HCT116 (cell line): ENCODE measurements at regions not wholly inside any gene's neighbourhood (a gene's known extent, or its start where the extent isn't known, plus 50 kb on each side); places are given as distances from the start of the nearest gene placed in this dataset.

Experiments
- ATAC-seq: fragments of 200-7000 bp; cut with Tn5 transposase; 2 replicates; pipeline ENCODE4 v1.9.1; 2020; ENCODE audit warnings: mild to moderate bottlenecking, moderate library complexity
- BruUV-seq: library from RNA; stranded (reverse); fragments of 400-500 nt; replicated peaks from 2 replicates; lab custom pipeline; 2021; lab: Mats Ljungman, UMichigan
- CTCF ChIA-PET: fragments of 300-600 bp; sonication (Branson Sonifier 250); formaldehyde crosslinking; loops from one replicate; lab custom pipeline; 2021; ENCODE audit warnings: antibody characterized with exemption; lab: Charles Lee
- POLR2A ChIA-PET: fragments of 300-600, 350-600 bp; sonication (Branson Sonifier 250); formaldehyde crosslinking; loops from one replicate; lab custom pipeline; 2021; ENCODE audit warnings: antibody characterized with exemption; lab: Charles Lee
- RAD21 ChIA-PET, 2 experiments: fragments of 300-600 bp; sonication (Branson Sonifier 250); formaldehyde crosslinking; loops; one replicate each; lab custom pipeline; 2023; ENCODE audit warnings: low total read pairs in 2 of 2; ENCODE audit not compliant: uncharacterized antibody in 2 of 2, unreplicated experiment in 2 of 2, low non-redundant PET in 1 of 2; lab: Charles Lee
- DNase-seq: peaks from one replicate; pipeline ENCODE4 v3.0.0-alpha.2; 2010; ENCODE audit warnings: low read depth, low spot score
- H2AFZ ChIP-seq: fragments of 200-600 bp; shearing (Covaris generic), sonication (generic); 2 replicates; pipeline ENCODE4 v1.6.1; 2017; ENCODE audit warnings: low read depth, mixed run types, mixed read lengths, antibody characterized with exemption, low read length; ENCODE audit not compliant: poor library complexity, severe bottlenecking
- H3K27ac ChIP-seq: 2 replicates; pipeline ENCODE4 v1.5.1; 2012; ENCODE audit warnings: low read depth, low read length
- H3K27me3 ChIP-seq: fragments of 200-600 bp; sonication (generic); 2 replicates; pipeline ENCODE4 v1.6.1; 2016; ENCODE audit warnings: mixed run types, low read length, mixed read lengths; ENCODE audit not compliant: insufficient read depth
- H3K36me3 ChIP-seq, 2 experiments: fragments of 200-500 bp in 1 of 2; fragments of 200-600 bp in 1 of 2; sonication (Bioruptor generic) in 1 of 2; sonication (generic) in 1 of 2; 2 replicates each; pipeline versions ENCODE4 v1.5.1 to v1.6.1; 2014 to 2016; ENCODE audit warnings: low read length in 2 of 2, inconsistent platforms in 1 of 2, mixed read lengths in 1 of 2, mixed run types in 1 of 2; ENCODE audit not compliant: insufficient read depth in 2 of 2, control insufficient read depth in 1 of 2
- H3K4me1 ChIP-seq, 2 experiments: fragments of 200-600 bp in 1 of 2; sonication (generic) in 1 of 2; 2 replicates each; pipeline versions ENCODE4 v1.5.1 to v1.6.1; 2012 to 2017; ENCODE audit warnings: low read length in 2 of 2, inconsistent platforms in 1 of 2, mild to moderate bottlenecking in 1 of 2, mixed read lengths in 1 of 2, mixed run types in 1 of 2, moderate library complexity in 1 of 2; ENCODE audit not compliant: insufficient read depth in 2 of 2, control insufficient read depth in 1 of 2
- H3K4me2 ChIP-seq: fragments of 200-600 bp; sonication (generic); 2 replicates; pipeline ENCODE4 v1.6.1; 2017; ENCODE audit warnings: mixed run types, low read length, mixed read lengths
- H3K4me3 ChIP-seq, 2 experiments: fragments of 200-600 bp in 1 of 2; sonication (generic) in 1 of 2; replicated peaks in 1 of 2; 2 replicates each; pipeline ENCODE4 v1.5.1; 2011 to 2016; ENCODE audit warnings: low read length in 2 of 2, control low read depth in 1 of 2, low read depth in 1 of 2, mild to moderate bottlenecking in 1 of 2, mixed read lengths in 1 of 2, mixed run types in 1 of 2
- H3K79me2 ChIP-seq: fragments of 200-600 bp; sonication (generic); 2 replicates; pipeline ENCODE4 v1.6.1; 2017; ENCODE audit warnings: mild to moderate bottlenecking, mixed run types, low read length, moderate library complexity, mixed read lengths; ENCODE audit not compliant: insufficient read depth
- H3K9ac ChIP-seq: fragments of 200-600 bp; sonication (generic); 2 replicates; pipeline ENCODE4 v1.6.1; 2016; ENCODE audit warnings: low read length, mixed read lengths
- H3K9me2 ChIP-seq: fragments of 200-600 bp; sonication (generic), shearing (Covaris generic); 2 replicates; pipeline ENCODE4 v1.6.1; 2017; ENCODE audit warnings: mixed run types, mild to moderate bottlenecking, moderate library complexity; ENCODE audit not compliant: insufficient read depth
- H3K9me3 ChIP-seq, 2 experiments: fragments of 200-500 bp in 1 of 2; fragments of 200-600 bp in 1 of 2; sonication (Bioruptor generic) in 1 of 2; sonication (generic) in 1 of 2; 2 replicates each; pipeline ENCODE4 v1.6.1; 2014 to 2017; ENCODE audit warnings: low read length in 2 of 2, mixed read lengths in 2 of 2, inconsistent platforms in 1 of 2, low read depth in 1 of 2, mild to moderate bottlenecking in 1 of 2, mixed run types in 1 of 2, moderate library complexity in 1 of 2; ENCODE audit not compliant: control insufficient read depth in 1 of 2, insufficient read depth in 1 of 2
- H4K20me1 ChIP-seq: fragments of 200-600 bp; sonication (generic), shearing (Covaris generic); 2 replicates; pipeline ENCODE4 v1.6.1; 2017; ENCODE audit warnings: mixed run types, mild to moderate bottlenecking, moderate library complexity; ENCODE audit not compliant: insufficient read depth
- ATF3 ChIP-seq: IDR thresholded peaks from 2 replicates; pipeline ENCODE4 v1.6.1; 2012
- CBX3 ChIP-seq: IDR thresholded peaks from 2 replicates; pipeline ENCODE4 v1.6.1; 2012; ENCODE audit warnings: low read depth
- CEBPB ChIP-seq: IDR thresholded peaks from 2 replicates; pipeline ENCODE4 v1.6.1; 2012; ENCODE audit warnings: low read depth
- EGR1 ChIP-seq: IDR thresholded peaks from 2 replicates; pipeline ENCODE4 v1.6.1; 2012; ENCODE audit warnings: low read depth
- ELF1 ChIP-seq: IDR thresholded peaks from 2 replicates; pipeline ENCODE4 v1.6.1; 2012; ENCODE audit warnings: low read depth, borderline replicate concordance
- EZH2 ChIP-seq: fragments of 200-600 bp; sonication (generic); IDR thresholded peaks from 2 replicates; pipeline ENCODE4 v1.6.1; 2017; ENCODE audit warnings: antibody characterized with exemption, mixed run types
- JUND ChIP-seq: IDR thresholded peaks from 2 replicates; pipeline ENCODE4 v1.6.1; 2012
- MAX ChIP-seq: IDR thresholded peaks from 2 replicates; pipeline ENCODE4 v1.6.1; 2012
- POLR2AphosphoS5 ChIP-seq: IDR thresholded peaks from 2 replicates; pipeline ENCODE4 v1.6.1; 2011; ENCODE audit warnings: mild to moderate bottlenecking, low read depth, low read length, moderate library complexity
- TCF7L2 ChIP-seq: IDR thresholded peaks from 2 replicates; pipeline ENCODE4 v1.7.0; 2011; ENCODE audit warnings: borderline replicate concordance, inconsistent platforms; ENCODE audit not compliant: insufficient read depth, insufficient read length; ENCODE audit errors: extremely low read depth
- YY1 ChIP-seq: IDR thresholded peaks from 2 replicates; pipeline ENCODE4 v1.6.1; 2011; ENCODE audit warnings: low read length, low read depth, moderate library complexity, mild to moderate bottlenecking; ENCODE audit not compliant: insufficient replicate concordance; ENCODE audit errors: extremely low read depth
- ZBTB33 ChIP-seq: IDR thresholded peaks from 2 replicates; pipeline ENCODE4 v1.6.1; 2011; ENCODE audit warnings: mild to moderate bottlenecking, low read length, moderate library complexity; ENCODE audit not compliant: insufficient replicate concordance; ENCODE audit errors: extremely low read depth
- ZFX ChIP-seq: fragments of 450-650 bp; IDR thresholded peaks from 2 replicates; pipeline ENCODE4 v1.6.1; 2017
- intact Hi-C: fragments of 100-400 bp; cut with micrococcal nuclease; formaldehyde crosslinking; loops from 2 replicates; pipeline ENCODE4 v1.10.0; 2022
- TF ChIP-seq, protein P1 (sequence below): IDR thresholded peaks from 2 replicates; pipeline ENCODE4 v1.6.1; 2012; ENCODE audit warnings: low read depth
- TF ChIP-seq, protein P2 (sequence below), 3 experiments: fragments of 200-600 bp in 1 of 3; sonication (generic) in 1 of 3; IDR thresholded peaks in 2 of 3; conservative IDR thresholded peaks in 1 of 3; 2 replicates each; pipeline ENCODE4 v1.5.1; 2012 to 2017; ENCODE audit warnings: low read depth in 2 of 3, low read length in 2 of 3, antibody characterized with exemption in 1 of 3, borderline replicate concordance in 1 of 3, control low read depth in 1 of 3, mild to moderate bottlenecking in 1 of 3, mixed read lengths in 1 of 3, mixed run types in 1 of 3, moderate library complexity in 1 of 3; ENCODE audit not compliant: insufficient read depth in 1 of 3

- intact Hi-C loops = no loop called here
- H3K9ac ChIP-seq = no peak overlapping the region
- TF ChIP-seq, protein P1, sequence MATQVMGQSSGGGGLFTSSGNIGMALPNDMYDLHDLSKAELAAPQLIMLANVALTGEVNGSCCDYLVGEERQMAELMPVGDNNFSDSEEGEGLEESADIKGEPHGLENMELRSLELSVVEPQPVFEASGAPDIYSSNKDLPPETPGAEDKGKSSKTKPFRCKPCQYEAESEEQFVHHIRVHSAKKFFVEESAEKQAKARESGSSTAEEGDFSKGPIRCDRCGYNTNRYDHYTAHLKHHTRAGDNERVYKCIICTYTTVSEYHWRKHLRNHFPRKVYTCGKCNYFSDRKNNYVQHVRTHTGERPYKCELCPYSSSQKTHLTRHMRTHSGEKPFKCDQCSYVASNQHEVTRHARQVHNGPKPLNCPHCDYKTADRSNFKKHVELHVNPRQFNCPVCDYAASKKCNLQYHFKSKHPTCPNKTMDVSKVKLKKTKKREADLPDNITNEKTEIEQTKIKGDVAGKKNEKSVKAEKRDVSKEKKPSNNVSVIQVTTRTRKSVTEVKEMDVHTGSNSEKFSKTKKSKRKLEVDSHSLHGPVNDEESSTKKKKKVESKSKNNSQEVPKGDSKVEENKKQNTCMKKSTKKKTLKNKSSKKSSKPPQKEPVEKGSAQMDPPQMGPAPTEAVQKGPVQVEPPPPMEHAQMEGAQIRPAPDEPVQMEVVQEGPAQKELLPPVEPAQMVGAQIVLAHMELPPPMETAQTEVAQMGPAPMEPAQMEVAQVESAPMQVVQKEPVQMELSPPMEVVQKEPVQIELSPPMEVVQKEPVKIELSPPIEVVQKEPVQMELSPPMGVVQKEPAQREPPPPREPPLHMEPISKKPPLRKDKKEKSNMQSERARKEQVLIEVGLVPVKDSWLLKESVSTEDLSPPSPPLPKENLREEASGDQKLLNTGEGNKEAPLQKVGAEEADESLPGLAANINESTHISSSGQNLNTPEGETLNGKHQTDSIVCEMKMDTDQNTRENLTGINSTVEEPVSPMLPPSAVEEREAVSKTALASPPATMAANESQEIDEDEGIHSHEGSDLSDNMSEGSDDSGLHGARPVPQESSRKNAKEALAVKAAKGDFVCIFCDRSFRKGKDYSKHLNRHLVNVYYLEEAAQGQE = no peak
- TF ChIP-seq POLR2AphosphoS5 (no peak), ELF1 (no peak), EGR1 (no peak), CEBPB (no peak), ZBTB33 (no peak), CBX3 (no peak), ZFX (no peak), MAX (no peak), YY1 (no peak), JUND (no peak), TCF7L2 (no peak), ATF3 (no peak), EZH2 (no peak)
- TF ChIP-seq, protein P2, sequence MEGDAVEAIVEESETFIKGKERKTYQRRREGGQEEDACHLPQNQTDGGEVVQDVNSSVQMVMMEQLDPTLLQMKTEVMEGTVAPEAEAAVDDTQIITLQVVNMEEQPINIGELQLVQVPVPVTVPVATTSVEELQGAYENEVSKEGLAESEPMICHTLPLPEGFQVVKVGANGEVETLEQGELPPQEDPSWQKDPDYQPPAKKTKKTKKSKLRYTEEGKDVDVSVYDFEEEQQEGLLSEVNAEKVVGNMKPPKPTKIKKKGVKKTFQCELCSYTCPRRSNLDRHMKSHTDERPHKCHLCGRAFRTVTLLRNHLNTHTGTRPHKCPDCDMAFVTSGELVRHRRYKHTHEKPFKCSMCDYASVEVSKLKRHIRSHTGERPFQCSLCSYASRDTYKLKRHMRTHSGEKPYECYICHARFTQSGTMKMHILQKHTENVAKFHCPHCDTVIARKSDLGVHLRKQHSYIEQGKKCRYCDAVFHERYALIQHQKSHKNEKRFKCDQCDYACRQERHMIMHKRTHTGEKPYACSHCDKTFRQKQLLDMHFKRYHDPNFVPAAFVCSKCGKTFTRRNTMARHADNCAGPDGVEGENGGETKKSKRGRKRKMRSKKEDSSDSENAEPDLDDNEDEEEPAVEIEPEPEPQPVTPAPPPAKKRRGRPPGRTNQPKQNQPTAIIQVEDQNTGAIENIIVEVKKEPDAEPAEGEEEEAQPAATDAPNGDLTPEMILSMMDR (IDR thresholded peaks at IDR 0.05 in 2 of 3, conservative IDR thresholded peaks at IDR 0.05 in 1 of 3; ENCODE audit: borderline replicate concordance in 1 of 3, insufficient read depth in 1 of 3, low read depth in 2 of 3, low read length in 2 of 3) = no peak
- H3K36me3 ChIP-seq = no peaks in the 10 kb centered on the region
- H3K4me1 ChIP-seq = no peaks in the 10 kb centered on the region
- no peaks in the 10 kb centered on the region for H3K27me3 ChIP-seq
- no peaks in the 10 kb centered on the region for H4K20me1 ChIP-seq
- H3K9me3 ChIP-seq = peaks cover 0 to 2% of the 10 kb centered on the region in 2 experiments; a peak in 1 of 4 replicates
- no peak overlapping the region for H2AFZ ChIP-seq
- CTCF ChIA-PET = no interaction called here
- no peak for ATAC-seq
- no peak overlapping the region for H3K4me2 ChIP-seq
- POLR2A ChIA-PET = no interaction called here
- no peaks in the 10 kb centered on the region for H3K79me2 ChIP-seq
- RAD21 ChIA-PET = no interaction called here
- H3K9me2 ChIP-seq = no peaks in the 10 kb centered on the region
- no peak overlapping the region for H3K4me3 ChIP-seq
- DNase-seq = no peak
- no TSS peak for BruUV-seq
- H3K27ac ChIP-seq = no peak overlapping the region
Observed at GRCh38 chr15:97645758-97646157, 314.7 kb upstream of the ARRDC4 start.
